SKM-1 treated with dmso at 0.1 percent for 144 hours (cell line): ENCODE measurements at regions not wholly inside any gene's neighbourhood (a gene's known extent, or its start where the extent isn't known, plus 50 kb on each side); places are given as distances from the start of the nearest gene placed in this dataset.
A peak's percentile ranks its signal among the peaks of the same experiment; 100 is the strongest.
"Not testable (repeated sequence)": the region's sequence is repeated elsewhere in the genome, so short reads cannot be mapped to it uniquely, and the experiment has no call there.

Source experiments
- DNase-seq: peaks from one replicate; lab custom pipeline; 2025; ENCODE audit not compliant: unreplicated experiment; lab: John Stamatoyannopoulos, UW

DNA sequence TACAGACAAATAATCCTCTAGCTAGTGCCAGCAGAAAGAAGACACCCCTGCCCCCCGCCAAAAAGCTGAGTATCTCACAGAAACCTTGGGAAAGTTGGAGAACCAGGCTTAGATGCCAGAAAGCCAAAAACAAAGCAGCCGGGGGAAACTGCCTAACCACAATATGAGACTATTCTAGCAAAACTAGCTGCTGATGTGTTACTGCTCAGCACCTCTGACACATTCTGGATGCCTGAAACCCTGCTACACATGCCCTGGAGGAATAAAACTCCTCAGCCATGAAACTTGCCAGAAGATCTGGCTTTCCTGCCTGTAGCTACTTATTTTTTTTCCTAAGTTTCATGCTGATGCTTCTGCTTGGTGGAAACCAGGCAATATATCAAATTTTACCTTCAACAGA is 122.7 kb upstream of the GCFC2 start:
- DNase-seq = no peak

DNA sequence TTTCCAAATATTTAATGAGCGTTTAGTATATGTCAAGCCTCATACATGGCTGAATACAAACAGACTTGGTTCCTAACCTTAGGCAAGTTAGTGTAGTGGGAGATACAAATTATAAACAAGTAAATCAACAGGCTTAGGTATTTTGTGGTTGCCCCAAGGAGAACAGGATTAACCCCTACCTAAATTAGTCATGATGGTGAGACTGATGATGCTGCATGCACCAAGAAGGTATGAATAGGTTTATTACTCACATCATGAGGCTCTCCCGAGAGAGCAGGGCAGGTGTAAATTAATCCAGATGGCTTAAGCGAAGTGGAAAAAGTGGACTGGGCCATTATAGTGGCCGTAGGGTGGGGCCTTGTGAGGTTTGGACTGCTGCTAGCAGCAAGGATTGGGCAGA is 118.1 kb upstream of the GCFC2 start:
- no peak for DNase-seq

DNA sequence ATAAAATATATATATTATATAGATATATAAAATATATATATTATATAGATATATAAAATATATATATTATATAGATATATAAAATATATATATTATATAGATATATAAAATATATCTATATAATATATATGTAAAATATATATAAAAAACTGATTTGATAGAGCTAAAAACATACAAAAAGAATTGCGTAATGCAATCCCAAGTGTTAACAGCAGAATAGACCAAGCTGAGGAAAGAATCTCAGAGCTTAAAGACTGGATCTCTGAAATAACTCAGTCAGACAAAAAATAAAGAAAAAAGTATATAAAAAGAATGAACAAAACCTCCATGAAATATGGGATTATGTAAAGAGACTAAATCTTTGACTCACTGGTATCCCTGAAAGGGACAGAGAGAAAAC is 112.8 kb upstream of the GCFC2 start:
- not testable (repeated sequence) for DNase-seq

DNA sequence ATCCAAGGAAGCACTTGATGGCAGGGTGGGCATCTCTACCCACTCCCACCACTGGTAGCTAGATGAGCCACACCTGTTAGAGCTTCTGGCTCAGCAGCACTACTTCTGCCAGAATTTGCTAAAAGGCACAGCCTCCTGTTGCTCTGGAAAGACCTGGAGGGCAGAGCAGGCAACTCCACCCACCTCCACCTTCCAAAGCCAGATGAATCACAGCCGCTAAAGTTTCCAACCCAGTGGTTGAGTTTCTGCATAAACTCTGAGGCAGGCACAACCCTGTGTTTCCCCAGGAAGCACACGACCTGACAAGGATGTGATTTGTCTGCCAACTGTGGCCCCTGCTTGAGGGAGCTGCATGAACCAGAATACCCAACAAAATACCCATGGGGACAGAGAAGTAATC is 111.6 kb upstream of the GCFC2 start:
- DNase-seq = no peak

DNA sequence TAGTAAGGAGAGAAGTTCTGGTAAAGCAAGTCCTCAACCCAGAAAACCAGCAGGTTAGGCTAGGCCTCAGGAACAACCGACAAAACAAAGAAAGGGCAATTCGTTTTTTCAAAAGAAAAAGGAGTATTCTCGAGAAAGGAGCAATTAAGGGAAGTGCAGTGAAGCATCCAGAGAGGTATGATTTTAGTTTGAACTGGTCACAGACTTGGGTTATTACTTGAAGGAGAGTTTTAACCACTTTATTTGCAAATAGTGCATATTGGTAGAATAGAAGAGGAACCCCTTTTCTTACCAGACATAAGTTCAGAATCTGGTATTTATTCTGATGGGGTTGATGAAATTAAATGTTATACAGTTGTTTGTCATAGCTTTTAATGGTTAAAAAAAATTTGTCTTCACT is 110.0 kb upstream of the GCFC2 start:
- DNase-seq = no peak

DNA sequence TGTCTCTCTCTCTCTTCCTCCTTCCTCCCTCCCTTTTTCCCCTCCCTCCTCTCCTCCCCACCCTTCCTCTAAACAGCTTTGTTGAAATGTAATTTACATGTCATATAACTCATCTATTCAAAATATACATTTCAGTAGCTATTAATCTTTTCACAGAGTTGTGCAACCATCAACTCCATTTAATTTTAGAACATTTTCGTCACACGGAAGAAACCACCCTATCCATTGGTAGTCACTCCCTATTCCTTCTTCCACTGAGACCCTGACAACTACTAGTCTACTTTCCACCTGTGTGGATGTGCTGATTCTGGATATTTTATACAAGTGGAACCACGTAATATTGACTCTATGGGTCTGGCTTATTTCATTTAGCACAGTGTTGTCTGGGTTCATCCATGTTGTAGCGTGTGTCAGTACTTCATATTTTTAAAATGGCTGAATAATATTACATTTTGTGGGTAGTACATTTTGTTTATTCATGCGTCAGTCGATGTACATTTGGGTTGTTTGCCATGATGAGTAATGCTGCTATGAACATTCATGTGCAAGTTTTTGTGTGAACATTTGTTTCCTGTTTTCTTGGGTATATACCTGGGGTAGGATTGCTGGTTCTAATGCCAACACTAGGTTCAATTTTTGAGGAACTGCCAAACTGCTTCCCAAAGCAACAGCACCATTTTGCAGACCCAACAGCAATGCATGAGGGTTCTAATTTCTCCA is 100.1 kb upstream of the GCFC2 start:
- DNase-seq = no peak

DNA sequence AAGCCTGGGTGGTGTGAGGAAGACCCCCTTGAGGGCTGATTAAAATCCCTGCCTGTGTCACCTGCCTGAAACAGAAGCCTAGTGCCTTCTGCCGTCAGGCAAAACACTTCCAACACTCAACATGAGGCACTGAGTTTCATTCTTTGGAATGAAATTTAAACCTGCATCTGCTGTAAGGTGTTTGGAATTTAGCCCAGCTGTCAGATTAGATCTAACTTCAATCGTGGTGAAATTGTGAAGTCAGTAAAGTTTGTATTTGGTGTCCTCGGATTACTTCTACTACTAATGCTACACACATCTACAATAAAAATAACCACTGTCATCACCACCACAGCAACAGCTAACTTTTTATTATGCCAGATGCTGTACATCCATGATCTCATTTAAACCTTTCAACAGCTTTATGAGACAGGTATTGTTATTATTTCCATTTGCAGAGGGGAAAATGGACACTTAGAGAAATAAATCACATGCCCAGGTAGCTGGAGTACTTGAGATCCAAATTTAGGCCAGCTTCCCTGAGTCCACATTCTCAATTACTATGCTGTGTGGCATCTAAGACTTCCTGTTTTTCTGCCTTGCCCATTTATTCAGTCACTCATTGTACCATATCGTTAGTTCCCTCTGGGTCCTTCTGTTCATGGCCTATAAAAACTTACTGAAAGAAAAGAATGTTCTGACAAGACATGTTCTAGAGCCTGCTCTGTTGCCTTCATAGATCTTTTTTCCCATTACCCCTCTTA is 98.2 kb upstream of the GCFC2 start:
- DNase-seq = no peak

DNA sequence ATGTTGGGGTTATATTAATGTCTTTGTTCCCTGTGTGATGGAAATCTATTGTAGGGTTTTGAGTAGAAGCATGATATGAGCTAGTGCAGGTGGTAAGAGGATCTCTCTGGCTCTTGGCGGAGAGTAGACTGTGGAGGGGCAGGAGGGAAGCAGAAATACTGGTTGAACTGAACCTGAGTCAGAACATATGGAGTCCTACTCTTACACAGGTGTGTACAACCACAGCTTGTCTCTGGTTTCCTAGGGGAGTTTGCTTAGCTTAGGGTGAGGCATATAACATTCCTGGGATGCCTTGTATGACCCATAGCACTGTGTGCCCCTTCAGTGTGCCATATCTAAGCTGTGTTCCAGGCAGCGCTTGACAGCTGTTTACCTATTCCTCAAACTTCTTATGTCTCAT is 97.3 kb upstream of the GCFC2 start:
- no peak for DNase-seq

DNA sequence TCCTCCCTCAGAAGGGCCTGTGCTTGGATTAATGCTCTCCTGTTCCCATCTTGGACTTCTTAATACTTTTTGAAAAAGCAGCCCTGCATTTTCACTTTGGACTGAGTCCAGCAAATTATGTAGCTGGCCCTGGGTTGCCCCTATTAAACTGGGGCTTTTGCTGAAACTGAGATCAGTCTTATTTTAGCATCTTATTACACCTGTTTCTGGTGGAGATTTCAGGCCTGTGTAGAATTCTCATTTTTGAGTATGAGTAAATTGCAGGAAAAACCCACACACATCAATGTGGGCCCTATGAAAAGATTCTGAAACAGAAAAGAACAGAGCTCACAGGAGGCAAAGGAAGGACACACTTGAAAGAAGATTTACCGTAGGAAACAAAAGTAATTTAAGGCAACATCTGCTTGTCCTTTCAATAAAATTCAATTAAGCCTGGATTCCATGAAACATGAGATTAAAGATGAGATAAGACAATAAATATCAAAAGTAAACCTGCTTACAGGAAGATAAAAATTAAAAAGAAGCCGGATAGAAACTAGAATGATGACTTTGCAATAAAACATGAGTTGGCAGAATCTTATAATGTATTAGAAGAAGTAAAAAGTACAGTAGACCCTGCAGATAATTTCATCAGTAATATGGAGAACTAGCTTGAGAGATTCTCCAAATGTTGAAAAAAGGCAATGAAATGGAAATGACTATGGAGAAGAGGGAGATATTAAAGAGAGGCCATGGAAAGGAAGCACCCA is 90.7 kb upstream of the GCFC2 start:
- no peak for DNase-seq

DNA sequence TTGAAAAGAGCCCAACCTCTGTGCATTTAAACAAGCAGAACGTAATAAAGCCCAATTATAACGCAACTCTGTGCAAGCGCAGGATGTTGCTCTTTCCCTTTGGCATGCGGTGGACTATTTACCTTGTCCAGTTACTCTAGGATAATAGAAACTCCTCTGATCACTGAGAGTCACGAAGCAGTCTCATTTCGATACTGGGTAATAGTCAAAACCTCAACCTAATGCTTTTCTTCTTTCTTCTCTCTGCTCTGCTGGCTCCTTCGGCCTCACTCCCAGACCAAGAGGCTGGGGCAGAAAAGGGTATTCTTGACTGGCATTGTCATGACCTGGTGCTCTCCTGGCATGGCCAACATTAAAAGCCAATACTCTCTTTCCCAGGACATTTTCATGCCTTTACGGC is 89.7 kb upstream of the GCFC2 start:
- DNase-seq = no peak

DNA sequence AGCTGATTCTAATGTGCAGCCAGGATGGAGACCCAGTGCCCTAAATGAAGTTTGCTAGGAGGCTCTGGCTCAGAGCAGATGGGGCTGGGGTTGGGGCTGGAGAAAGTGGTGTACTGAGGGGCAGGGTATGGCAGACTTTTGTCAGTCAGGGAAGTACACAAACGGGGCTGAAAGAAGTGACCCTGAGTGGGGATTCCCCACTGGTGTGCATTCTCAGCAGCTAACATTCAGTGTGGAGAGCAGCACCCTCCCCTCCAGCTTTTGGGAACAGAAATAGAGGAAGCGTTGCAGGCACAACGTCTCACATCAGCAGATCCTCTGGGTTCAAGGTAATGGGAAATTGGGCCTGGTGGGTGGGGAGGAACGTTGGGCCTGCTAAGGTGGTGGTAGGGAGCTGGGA is 89.1 kb upstream of the GCFC2 start:
- no peak for DNase-seq

DNA sequence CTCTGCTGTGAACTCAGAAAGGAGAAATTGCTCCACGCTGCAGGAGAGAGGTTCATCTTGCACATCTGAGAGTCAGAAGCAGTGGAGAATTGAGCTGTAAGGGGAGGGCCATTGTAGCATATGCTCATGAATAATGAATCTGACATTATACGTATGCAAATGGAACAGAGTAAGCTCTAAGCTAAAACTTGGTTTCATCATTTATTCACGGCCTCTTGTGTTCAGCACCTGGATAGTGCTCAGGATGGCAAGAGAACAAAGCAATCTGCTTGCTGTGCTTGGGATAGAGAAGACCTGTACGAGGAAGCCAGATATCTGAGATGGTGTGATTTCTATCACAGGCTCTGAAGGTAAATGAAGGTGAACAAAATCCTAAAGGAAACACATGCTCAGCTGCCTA is 87.9 kb upstream of the GCFC2 start:
- DNase-seq = no peak

DNA sequence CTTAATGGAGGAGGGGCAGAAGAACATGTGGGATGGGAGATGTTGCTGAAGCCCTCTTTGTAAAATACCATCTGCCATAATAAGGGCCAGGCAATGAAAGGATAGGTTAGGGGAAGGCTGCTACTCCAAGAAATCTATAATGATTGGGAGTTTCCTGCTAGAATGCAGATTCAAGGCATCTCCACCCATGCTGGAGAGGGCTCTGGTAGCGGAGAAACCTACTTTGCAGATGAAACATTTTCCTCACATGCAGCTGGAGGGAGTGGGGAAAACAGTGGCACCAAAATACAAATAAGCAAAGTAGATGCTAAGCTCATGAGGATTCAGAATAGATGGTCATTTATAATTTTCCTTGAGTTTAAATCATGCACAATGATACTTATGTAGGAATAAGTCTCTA is 82.3 kb upstream of the GCFC2 start:
- DNase-seq = no peak

DNA sequence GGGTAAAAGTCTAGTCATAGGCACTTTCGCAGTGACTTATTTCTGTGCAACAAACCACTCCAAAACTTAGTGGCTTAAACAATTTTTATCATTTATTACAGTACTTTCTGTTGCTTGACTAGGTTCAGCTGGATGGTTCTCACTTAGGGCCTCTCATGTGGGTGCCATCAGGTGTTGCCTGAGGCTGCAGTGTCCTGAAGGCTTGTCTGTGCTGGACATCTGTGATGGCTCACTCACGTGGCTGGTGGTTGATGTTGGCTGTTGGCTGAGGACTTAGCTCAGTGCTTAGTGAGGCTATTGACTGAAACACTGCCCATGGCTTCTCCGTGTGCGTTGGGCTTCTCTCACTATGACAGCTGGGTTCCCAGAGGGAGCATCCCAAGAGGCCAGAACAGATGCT is 81.4 kb upstream of the GCFC2 start:
- DNase-seq = no peak

DNA sequence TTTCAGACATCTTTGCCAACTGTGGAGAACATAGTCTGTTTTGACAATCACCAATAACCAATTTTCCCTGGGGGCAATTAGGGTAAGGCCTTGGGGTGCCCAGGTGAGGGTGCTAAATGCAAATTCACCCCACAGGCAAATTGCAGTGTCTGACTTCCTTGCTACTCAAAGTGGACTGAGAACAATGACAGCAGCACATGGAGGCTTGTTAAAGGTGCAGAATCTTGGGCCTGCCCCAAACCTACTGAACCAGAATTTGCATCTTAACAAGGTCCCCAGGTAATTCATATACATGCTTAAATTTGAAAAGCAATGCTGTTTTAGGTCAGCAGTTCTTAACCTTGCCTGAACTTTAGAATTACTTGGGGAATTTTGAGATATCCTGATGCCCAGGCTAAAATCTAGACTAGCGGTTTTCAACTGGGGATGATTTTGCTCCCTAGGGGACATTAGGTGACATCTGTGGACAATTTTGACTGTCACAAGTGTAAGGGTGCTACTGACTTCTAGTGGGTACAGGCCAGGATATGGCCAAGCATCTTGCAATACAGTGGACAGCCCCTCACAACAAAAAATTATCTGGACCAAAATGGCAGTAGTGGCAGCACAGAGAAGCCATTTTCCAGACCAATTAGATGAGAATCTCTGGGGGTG is 80.2 kb upstream of the GCFC2 start:
- no peak for DNase-seq

DNA sequence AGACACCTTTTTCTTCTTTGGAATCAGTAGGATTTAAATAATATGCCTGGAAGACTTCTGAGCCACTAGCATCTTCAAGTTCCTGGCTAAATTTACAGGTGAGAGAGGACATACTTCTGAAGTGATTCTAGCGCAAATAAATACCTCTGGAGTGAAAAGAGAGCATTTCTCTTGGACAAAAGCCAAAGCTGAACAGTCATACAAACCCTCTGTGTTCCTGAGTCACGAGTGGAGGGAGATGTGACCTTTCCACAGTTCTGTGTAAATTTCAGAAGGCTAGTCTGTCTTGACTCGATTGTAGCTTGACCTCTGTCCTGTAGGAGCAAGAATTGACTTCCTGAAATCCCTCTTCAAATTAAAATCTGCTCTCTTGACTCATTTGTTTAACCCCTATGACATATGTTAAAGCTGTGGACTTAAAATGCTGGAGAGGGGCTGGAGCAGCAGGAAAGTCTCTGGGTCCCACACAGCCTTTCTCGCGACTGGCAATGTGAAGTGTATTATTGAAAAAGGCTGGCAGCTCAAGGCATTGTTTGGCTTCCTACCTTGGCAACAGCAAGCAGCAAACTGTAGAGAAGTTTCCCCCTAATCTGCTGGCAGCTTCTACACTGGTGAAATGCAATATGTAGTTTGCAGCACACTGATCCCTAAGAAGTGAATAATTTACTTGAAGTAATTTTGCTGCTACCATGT is 79.6 kb upstream of the GCFC2 start:
- DNase-seq = no peak

DNA sequence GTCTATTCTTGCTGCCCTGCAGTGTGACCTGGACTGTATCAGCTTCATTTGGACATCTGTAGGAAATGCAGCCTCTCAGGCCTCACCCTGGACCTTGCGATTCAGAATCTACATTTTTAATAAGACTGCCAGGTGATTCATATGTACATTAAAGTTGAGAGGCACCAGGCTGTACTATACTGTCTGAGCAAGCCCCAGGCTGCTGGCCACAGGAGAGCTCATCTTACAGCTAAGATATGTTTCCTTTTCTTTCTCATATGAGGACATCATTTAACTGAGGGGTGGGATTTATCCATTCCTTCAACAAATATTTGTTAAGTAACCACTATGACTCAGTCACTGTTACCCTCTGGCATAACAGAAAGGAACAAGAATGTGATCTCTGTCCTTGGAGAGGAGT is 78.2 kb upstream of the GCFC2 start:
- no peak for DNase-seq

DNA sequence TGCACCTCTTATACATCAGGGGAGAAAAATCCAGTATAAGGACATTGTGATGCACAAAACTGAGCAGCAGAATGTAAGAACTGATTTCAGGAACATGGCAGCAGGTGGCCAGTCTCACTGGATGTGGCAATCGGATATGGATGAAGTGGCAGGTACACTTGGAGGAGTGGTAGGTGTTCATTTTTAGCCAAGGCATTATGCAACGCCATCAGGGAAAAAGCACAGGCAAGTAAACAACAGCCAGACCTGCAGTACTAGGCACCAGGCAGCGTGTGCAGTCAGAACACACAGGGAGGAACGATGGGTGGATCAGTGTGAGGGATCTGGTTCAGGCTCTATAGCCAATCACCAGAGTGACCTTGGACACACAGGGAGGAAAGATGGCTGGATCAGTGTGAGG is 77.4 kb upstream of the GCFC2 start:
- DNase-seq = no peak

DNA sequence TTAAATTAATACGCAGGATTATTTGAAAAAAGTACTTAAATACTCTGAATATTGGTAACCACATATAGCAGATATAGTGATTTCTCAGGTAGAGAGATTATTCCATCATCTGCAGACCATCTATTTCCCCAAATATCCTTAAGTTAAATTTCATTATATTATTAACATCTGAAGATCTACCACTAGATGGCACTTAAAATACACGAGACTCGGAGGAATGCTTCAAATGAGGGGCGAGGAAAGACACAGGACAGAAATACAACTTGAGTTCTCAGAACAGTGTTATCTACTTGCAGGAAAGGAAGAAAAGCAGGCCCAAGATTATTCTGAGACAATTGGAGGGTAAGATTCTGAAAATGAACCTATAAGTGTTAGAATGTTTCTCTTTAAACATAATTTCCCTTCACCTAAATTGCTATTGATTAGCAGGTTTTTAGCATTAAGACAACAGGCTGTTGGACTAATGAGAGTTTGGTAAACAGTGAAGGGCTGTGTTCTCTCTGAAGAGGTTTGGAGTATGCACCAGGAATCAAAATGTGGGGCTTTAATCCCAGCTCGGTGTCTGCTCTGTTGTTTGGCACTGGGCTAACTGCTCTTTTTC is 76.9 kb upstream of the GCFC2 start:
- peak; percentile 33 for DNase-seq

DNA sequence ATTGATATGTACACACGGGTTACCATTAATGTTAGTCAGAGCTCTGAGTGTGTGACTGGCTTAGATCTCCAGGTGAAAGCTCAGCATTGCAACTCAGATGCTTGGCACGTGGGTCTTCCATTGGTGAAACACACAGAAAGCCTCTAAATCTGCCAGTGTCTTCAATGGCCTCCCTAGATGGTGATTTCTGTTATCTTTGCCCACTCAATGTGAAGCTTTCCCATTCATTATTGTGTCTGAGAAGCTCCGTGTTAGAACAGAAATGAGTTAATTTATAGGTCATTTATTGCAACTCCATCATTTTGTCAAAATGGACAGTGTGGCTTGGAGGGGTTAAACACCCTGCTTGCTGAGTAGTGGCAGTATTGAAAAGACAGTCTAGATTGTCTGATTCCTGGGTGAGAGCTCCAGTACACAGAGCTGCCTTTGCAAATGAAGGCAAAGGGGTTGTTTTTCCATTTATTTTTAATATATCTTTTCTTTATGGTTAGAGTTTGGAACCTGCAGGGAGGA is 64.7 kb upstream of the GCFC2 start:
- DNase-seq = no peak
